Mammary epithelial cell (primary cell): ENCODE measurements at regions not wholly inside any gene's neighbourhood (a gene's known extent, or its start where the extent isn't known, plus 50 kb on each side); places are given as distances from the start of the nearest gene placed in this dataset.

ENCODE experiments used
- EZH2 ChIP-seq: IDR thresholded peaks from 2 replicates; pipeline ENCODE4 v1.6.1; 2012; ENCODE audit warnings: low read length, inconsistent platforms, borderline replicate concordance
- TF ChIP-seq, protein P1 (sequence below), 2 donors: IDR thresholded peaks in 1 of 2; conservative IDR thresholded peaks in 1 of 2; 2 replicates each; pipeline ENCODE4 v1.5.1; 2011 to 2012; ENCODE audit warnings: inconsistent platforms in 2 of 2, low read length in 2 of 2, mild to moderate bottlenecking in 2 of 2, control low read depth in 1 of 2, low read depth in 1 of 2; ENCODE audit not compliant: insufficient read depth in 1 of 2; ENCODE audit errors: extremely low read depth in 1 of 2

DNA sequence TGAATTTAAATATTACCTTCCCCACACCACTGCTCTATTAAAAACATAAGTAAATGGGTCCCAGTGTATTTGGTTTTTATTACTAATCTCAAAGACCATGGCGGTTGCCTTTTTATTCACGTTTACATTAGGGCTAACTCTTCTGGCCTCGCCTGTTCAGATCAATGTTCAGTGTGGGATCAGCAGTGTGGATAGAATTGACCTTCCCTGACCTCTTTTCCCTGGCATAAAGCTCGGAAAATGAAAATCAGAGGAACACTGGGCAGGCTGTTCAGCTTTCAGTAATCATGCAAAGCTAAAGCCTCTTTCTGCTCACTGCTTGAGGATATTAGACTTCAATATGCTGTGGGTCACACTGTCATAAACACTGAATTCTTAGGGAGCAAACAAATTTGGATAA, 422.6 kb upstream of the ONECUT1 start:
- TF ChIP-seq, protein P1, sequence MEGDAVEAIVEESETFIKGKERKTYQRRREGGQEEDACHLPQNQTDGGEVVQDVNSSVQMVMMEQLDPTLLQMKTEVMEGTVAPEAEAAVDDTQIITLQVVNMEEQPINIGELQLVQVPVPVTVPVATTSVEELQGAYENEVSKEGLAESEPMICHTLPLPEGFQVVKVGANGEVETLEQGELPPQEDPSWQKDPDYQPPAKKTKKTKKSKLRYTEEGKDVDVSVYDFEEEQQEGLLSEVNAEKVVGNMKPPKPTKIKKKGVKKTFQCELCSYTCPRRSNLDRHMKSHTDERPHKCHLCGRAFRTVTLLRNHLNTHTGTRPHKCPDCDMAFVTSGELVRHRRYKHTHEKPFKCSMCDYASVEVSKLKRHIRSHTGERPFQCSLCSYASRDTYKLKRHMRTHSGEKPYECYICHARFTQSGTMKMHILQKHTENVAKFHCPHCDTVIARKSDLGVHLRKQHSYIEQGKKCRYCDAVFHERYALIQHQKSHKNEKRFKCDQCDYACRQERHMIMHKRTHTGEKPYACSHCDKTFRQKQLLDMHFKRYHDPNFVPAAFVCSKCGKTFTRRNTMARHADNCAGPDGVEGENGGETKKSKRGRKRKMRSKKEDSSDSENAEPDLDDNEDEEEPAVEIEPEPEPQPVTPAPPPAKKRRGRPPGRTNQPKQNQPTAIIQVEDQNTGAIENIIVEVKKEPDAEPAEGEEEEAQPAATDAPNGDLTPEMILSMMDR (conservative IDR thresholded peaks at IDR 0.05 in 1 of 2, IDR thresholded peaks at IDR 0.05 in 1 of 2; ENCODE audit: extremely low read depth in 1 of 2, insufficient read depth in 1 of 2, low read depth in 1 of 2, low read length in 2 of 2): no peak
- TF ChIP-seq EZH2: no peak
